ENCODE measurements at regions not wholly inside any gene's neighbourhood (a gene's known extent, or its start where the extent isn't known, plus 50 kb on each side); places are given as distances from the start of the nearest gene placed in this dataset.

- FAIRE-seq (no peak), DNase-seq (ENCODE audit: low read depth) (no peak)
- Histone ChIP-seq H3K36me3 (ENCODE audit: control insufficient read depth, insufficient read depth, low read length) (no peaks in the 10 kb centered on the region), H3K4me3 (ENCODE audit: low read depth, low read length) (no peak overlapping the region), H3K27me3 (ENCODE audit: control insufficient read depth, insufficient read depth, low read length) (no peaks in the 10 kb centered on the region)
- TF ChIP-seq CTCF (IDR thresholded peaks at IDR 0.05; ENCODE audit: insufficient read depth, low read length, severe bottlenecking) = no peak
Observed at GRCh38 chr2:199629301-199629700, 171.6 kb upstream of the SATB2 start.

- no peak overlapping the region for H3K4me3 ChIP-seq (ENCODE audit: low read depth, low read length)
- DNase-seq (ENCODE audit: low read depth) = peak; percentile 48
- no peak for FAIRE-seq
- no peaks in the 10 kb centered on the region for H3K36me3 ChIP-seq (ENCODE audit: control insufficient read depth, insufficient read depth, low read length)
- no peaks in the 10 kb centered on the region for H3K27me3 ChIP-seq (ENCODE audit: control insufficient read depth, insufficient read depth, low read length)
- TF ChIP-seq CTCF (IDR thresholded peaks at IDR 0.05; ENCODE audit: insufficient read depth, low read length, severe bottlenecking) = no peak
Observed at GRCh38 chr2:199627417-199627816, 169.7 kb upstream of the SATB2 start.

- H3K4me3 ChIP-seq (ENCODE audit: low read depth, low read length) = no peak overlapping the region
- DNase-seq (ENCODE audit: low read depth) (peak; percentile 12), FAIRE-seq (peak; percentile 32)
- no peaks in the 10 kb centered on the region for H3K36me3 ChIP-seq (ENCODE audit: control insufficient read depth, insufficient read depth, low read length)
- H3K27me3 ChIP-seq (ENCODE audit: control insufficient read depth, insufficient read depth, low read length) = no peaks in the 10 kb centered on the region
- no peak for TF ChIP-seq CTCF (IDR thresholded peaks at IDR 0.05; ENCODE audit: insufficient read depth, low read length, severe bottlenecking)
Observed at GRCh38 chr2:199624958-199625357, 167.2 kb upstream of the SATB2 start.

- no peak for TF ChIP-seq CTCF (IDR thresholded peaks at IDR 0.05; ENCODE audit: insufficient read depth, low read length, severe bottlenecking)
- no peak overlapping the region for H3K4me3 ChIP-seq (ENCODE audit: low read depth, low read length)
- FAIRE-seq = no peak
- no peaks in the 10 kb centered on the region for H3K27me3 ChIP-seq (ENCODE audit: control insufficient read depth, insufficient read depth, low read length)
- DNase-seq (ENCODE audit: low read depth) = no peak
- no peaks in the 10 kb centered on the region for H3K36me3 ChIP-seq (ENCODE audit: control insufficient read depth, insufficient read depth, low read length)
Observed at GRCh38 chr2:199612509-199613130, 154.9 kb upstream of the SATB2 start.

- FAIRE-seq = no peak
Observed at GRCh38 chr2:199607914-199608313, 150.2 kb upstream of the SATB2 start.

More at GRCh38 chr2:199607914-199608313, 150.2 kb upstream of the SATB2 start:
- H3K4me3 ChIP-seq (ENCODE audit: low read depth, low read length) = no peak overlapping the region
- no peak for DNase-seq (ENCODE audit: low read depth)
- no peaks in the 10 kb centered on the region for H3K36me3 ChIP-seq (ENCODE audit: control insufficient read depth, insufficient read depth, low read length)
- no peak for TF ChIP-seq CTCF (IDR thresholded peaks at IDR 0.05; ENCODE audit: insufficient read depth, low read length, severe bottlenecking)
- H3K27me3 ChIP-seq (ENCODE audit: control insufficient read depth, insufficient read depth, low read length) = peaks cover 2% of the 10 kb centered on the region

Data from bronchial epithelial cell (primary cell).